Common myeloid progenitor, CD34-positive (primary cell): ENCODE measurements at regions not wholly inside any gene's neighbourhood (a gene's known extent, or its start where the extent isn't known, plus 50 kb on each side); places are given as distances from the start of the nearest gene placed in this dataset.

Source experiments
- CTCF ChIA-PET: fragments of 350-600 bp; sonication (Branson Sonifier 250); formaldehyde crosslinking; loops from one replicate; lab custom pipeline; 2021; ENCODE audit warnings: antibody characterized with exemption; lab: Charles Lee
- POLR2A ChIA-PET: fragments of 350-600 bp; sonication (Branson Sonifier 250); formaldehyde crosslinking; loops from one replicate; lab custom pipeline; 2021; ENCODE audit warnings: antibody characterized with exemption; lab: Charles Lee
- DNase-seq, 3 donors: peaks; one replicate each; pipeline versions ENCODE4 v3.0.0 to v3.0.0-alpha.2; 2013
- H3K27ac ChIP-seq, 2 experiments: 1 replicate in 1 of 2; 2 replicates in 1 of 2; pipeline ENCODE4 v1.7.0; 2013; ENCODE audit warnings: inconsistent platforms in 2 of 2, low read length in 2 of 2, mild to moderate bottlenecking in 2 of 2, low read depth in 1 of 2, moderate library complexity in 1 of 2; ENCODE audit not compliant: severe bottlenecking in 2 of 2, insufficient read depth in 1 of 2, poor library complexity in 1 of 2
- H3K27me3 ChIP-seq, 5 experiments: replicated peaks in 2 of 5; 1 replicate in 3 of 5; 2 replicates in 2 of 5; pipeline versions ENCODE4 v1.6.1 to v1.7.0; 2013; ENCODE audit warnings: low read length in 4 of 5, mild to moderate bottlenecking in 2 of 5, moderate library complexity in 2 of 5, inconsistent platforms in 1 of 5; ENCODE audit not compliant: insufficient read depth in 5 of 5, control insufficient read depth in 4 of 5
- H3K36me3 ChIP-seq, 4 experiments: 1 replicate in 2 of 4; 2 replicates in 2 of 4; pipeline versions ENCODE4 v1.6.1 to v1.7.0; 2013; ENCODE audit warnings: low read length in 3 of 4, control low read depth in 1 of 4, mild to moderate bottlenecking in 1 of 4; ENCODE audit not compliant: control insufficient read depth in 4 of 4, insufficient read depth in 4 of 4
- H3K4me1 ChIP-seq, 4 experiments: 1 replicate in 3 of 4; 2 replicates in 1 of 4; pipeline versions ENCODE4 v1.6.1 to v1.7.1; 2013; ENCODE audit warnings: low read length in 3 of 4, mild to moderate bottlenecking in 3 of 4, control low read depth in 1 of 4, inconsistent platforms in 1 of 4, moderate library complexity in 1 of 4; ENCODE audit not compliant: control insufficient read depth in 4 of 4, insufficient read depth in 4 of 4; ENCODE audit errors: control extremely low read depth in 1 of 4
- H3K4me3 ChIP-seq, 7 experiments: 1 replicate in 4 of 7; 2 replicates in 3 of 7; pipeline versions ENCODE4 v1.5.1 to v1.7.0; 2013; ENCODE audit warnings: mild to moderate bottlenecking in 7 of 7, low read length in 6 of 7, moderate library complexity in 6 of 7, inconsistent platforms in 2 of 7, low read depth in 2 of 7, control low read depth in 1 of 7; ENCODE audit not compliant: insufficient read depth in 4 of 7, control insufficient read depth in 1 of 7; ENCODE audit errors: extremely low read depth in 1 of 7
- H3K9me3 ChIP-seq, 5 experiments: 1 replicate in 4 of 5; 2 replicates in 1 of 5; pipeline versions ENCODE4 v1.6.1 to v1.7.1; 2013; ENCODE audit warnings: low read length in 4 of 5, mild to moderate bottlenecking in 2 of 5, inconsistent platforms in 1 of 5, low read depth in 1 of 5, moderate library complexity in 1 of 5; ENCODE audit not compliant: control insufficient read depth in 4 of 5, insufficient read depth in 2 of 5; ENCODE audit errors: control extremely low read depth in 1 of 5
- WGBS: methylation state at CpG from one replicate; pipeline ENCODE4 v1.1.5; 2013; ENCODE audit not compliant: insufficient coverage; 5-methylcytosine and 5-hydroxymethylcytosine counted together

- no peak overlapping the region for H3K27ac ChIP-seq
- no peaks in the 10 kb centered on the region for H3K9me3 ChIP-seq
- POLR2A ChIA-PET: no interaction called here
- H3K27me3 ChIP-seq: no peaks in the 10 kb centered on the region
- DNase-seq: no peak
- CTCF ChIA-PET: no interaction called here
- H3K36me3 ChIP-seq: no peaks in the 10 kb centered on the region
- no peaks in the 10 kb centered on the region for H3K4me1 ChIP-seq
- no peak overlapping the region for H3K4me3 ChIP-seq
- WGBS: no CpG with 5 or more reads among the region's 4 CpGs
Observed at GRCh38 chr2:59654710-59655109, 898.7 kb downstream of the BCL11A start.

- WGBS: 100% methylated on average over 1 of the region's 2 CpGs
- H3K9me3 ChIP-seq: no peaks in the 10 kb centered on the region
- no peak for DNase-seq
- no peaks in the 10 kb centered on the region for H3K36me3 ChIP-seq
- H3K27ac ChIP-seq: no peak overlapping the region
- no peaks in the 10 kb centered on the region for H3K4me1 ChIP-seq
- no peak overlapping the region for H3K4me3 ChIP-seq
- ChIA-PET CTCF (no interaction called here), POLR2A (interaction anchor here (0.6 kb wide), 1 partner anchor 12 kb away, joined by 3 read pairs; no protein-coding TSS in a partner anchor)
- H3K27me3 ChIP-seq: no peaks in the 10 kb centered on the region
Observed at GRCh38 chr2:59653164-59653563, 900.3 kb downstream of the BCL11A start.

DNA sequence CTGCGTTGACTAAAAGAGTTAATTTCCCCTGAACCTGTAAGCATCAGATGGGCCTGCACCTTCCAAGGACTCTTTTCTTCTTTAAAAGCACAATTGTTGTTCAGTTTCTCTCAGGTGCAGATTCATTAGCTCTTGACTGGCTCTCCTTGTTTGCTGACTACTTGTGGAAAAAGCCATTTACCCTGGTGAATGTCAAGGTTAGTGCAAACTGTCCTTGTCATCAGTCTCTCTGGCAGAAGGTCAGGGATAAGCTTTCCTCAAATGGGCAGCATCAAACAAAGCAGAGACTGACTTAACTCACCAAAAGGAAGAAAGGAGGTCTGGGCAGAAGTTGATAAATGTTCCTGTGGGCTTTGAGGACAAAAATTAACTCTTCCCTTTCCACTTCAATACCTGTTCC is 922.7 kb downstream of the BCL11A start:
- H3K36me3 ChIP-seq: no peaks in the 10 kb centered on the region
- ChIA-PET CTCF (no interaction called here), POLR2A (no interaction called here)
- WGBS: 100% methylated on average over 1 of the region's 1 CpG
- peaks cover 0 to 4% (median 2%) of the 10 kb centered on the region in 5 experiments for H3K9me3 ChIP-seq
- H3K27ac ChIP-seq: no peak overlapping the region
- no peak for DNase-seq
- no peaks in the 10 kb centered on the region for H3K4me1 ChIP-seq
- no peak overlapping the region for H3K4me3 ChIP-seq
- H3K27me3 ChIP-seq: no peaks in the 10 kb centered on the region

DNA sequence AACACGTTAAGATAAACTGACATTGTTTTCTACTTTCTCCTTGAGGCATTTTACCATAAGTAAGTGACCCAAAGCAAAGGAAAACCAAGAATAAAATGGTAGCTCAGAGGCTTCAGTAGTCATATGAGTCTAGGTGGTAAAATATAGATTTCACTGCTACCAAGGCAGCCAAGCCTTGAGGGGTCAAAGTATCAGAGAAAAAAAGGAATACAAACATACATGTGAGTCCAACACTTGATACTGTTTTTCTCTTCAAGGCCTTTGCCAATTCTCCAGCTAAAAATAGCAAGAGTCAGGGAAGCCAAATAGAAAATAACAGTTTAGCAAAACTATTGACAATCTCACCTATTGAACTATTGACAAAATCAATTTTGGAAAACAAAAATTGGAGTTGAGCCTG is 925.9 kb downstream of the BCL11A start:
- DNase-seq: no peak
- Histone ChIP-seq H3K27me3 (no peaks in the 10 kb centered on the region), H3K9me3 (peaks cover 0 to 4% (median 2%) of the 10 kb centered on the region in 5 experiments), H3K27ac (no peak overlapping the region), H3K4me3 (no peak overlapping the region), H3K4me1 (no peaks in the 10 kb centered on the region), H3K36me3 (no peaks in the 10 kb centered on the region)
- ChIA-PET CTCF (no interaction called here), POLR2A (no interaction called here)
- WGBS: no CpG with 5 or more reads among the region's 1 CpG

- H3K9me3 ChIP-seq: peaks cover 0 to 5% (median 2%) of the 10 kb centered on the region in 5 experiments
- ChIA-PET POLR2A (no interaction called here), CTCF (no interaction called here)
- H3K36me3 ChIP-seq: no peaks in the 10 kb centered on the region
- H3K4me1 ChIP-seq: no peaks in the 10 kb centered on the region
- H3K4me3 ChIP-seq: no peak overlapping the region
- no peak for DNase-seq
- H3K27me3 ChIP-seq: no peaks in the 10 kb centered on the region
- no peak overlapping the region for H3K27ac ChIP-seq
Observed at GRCh38 chr2:59622599-59623308, 930.7 kb downstream of the BCL11A start.

DNA sequence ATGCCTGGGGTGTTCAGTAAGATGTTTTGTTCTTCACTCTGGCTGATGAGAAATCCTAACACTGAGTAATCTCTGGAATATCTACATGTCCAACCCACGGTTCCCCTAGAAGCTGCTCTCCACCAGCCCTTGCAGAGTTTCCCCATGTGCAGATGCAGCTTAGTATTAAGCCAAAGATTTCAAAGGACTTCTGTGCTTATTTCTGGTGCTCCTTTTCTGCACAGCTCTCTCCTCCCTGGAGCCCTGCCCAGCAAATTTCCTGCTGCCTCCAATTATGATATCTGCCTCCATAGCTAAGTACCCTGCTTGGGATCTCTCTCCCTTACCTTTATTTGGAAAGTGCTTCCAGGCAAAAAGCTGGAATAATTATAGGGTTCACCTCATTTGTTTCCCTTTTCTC is 949.3 kb downstream of the BCL11A start:
- CTCF ChIA-PET: no interaction called here
- no peak for DNase-seq
- Histone ChIP-seq H3K27me3 (no peaks in the 10 kb centered on the region), H3K36me3 (no peaks in the 10 kb centered on the region), H3K27ac (no peak overlapping the region), H3K9me3 (peaks cover 0 to 22% (median 9%) of the 10 kb centered on the region in 5 experiments), H3K4me1 (no peaks in the 10 kb centered on the region), H3K4me3 (no peak overlapping the region)
- POLR2A ChIA-PET: no interaction called here
- 100% methylated on average over 1 of the region's 1 CpG for WGBS

GRCh38 chr2:59594671-59595222 is 958.7 kb downstream of the BCL11A start:
- WGBS: 20% methylated on average over 1 of the region's 5 CpGs
- H3K9me3 ChIP-seq: peaks cover 0 to 3% (median 0%) of the 10 kb centered on the region in 5 experiments
- no peak overlapping the region for H3K27ac ChIP-seq
- peaks cover 0 to 18% (median 7%) of the 10 kb centered on the region in 4 experiments for H3K4me1 ChIP-seq
- CTCF ChIA-PET: no interaction called here
- no peaks in the 10 kb centered on the region for H3K27me3 ChIP-seq
- DNase-seq: peak; percentile 10 to 75 (median 67)
- POLR2A ChIA-PET: interaction anchor here (0.6 kb wide), 1 partner anchor 166 kb away, joined by 3 read pairs; no protein-coding TSS in a partner anchor
- no peaks in the 10 kb centered on the region for H3K36me3 ChIP-seq
- H3K4me3 ChIP-seq: peak overlapping the region in 4 of 7 experiments; percentile 15 to 40 (median 25)
